Mesothelial cell of epicardium (in vitro differentiated cells): ENCODE measurements at regions not wholly inside any gene's neighbourhood (a gene's known extent, or its start where the extent isn't known, plus 50 kb on each side); places are given as distances from the start of the nearest gene placed in this dataset.

ENCODE experiments used
- DNase-seq, 2 experiments: peaks; one replicate each; pipeline ENCODE4 v3.0.0; 2021; ENCODE audit warnings: low spot score in 2 of 2; ENCODE audit not compliant: unreplicated experiment in 2 of 2
- H3K27ac Mint-ChIP-seq: 2 replicates; pipeline ENCODE4 v1.8.0; 2021; ENCODE audit warnings: mixed read lengths
- H3K27me3 Mint-ChIP-seq: 2 replicates; pipeline ENCODE4 v1.8.0; 2021; ENCODE audit warnings: low read depth, mixed read lengths
- H3K36me3 Mint-ChIP-seq: 2 replicates; pipeline ENCODE4 v1.8.0; 2021; ENCODE audit warnings: mixed read lengths
- H3K4me1 Mint-ChIP-seq: 2 replicates; pipeline ENCODE4 v1.8.0; 2021; ENCODE audit warnings: mixed read lengths
- H3K4me3 Mint-ChIP-seq: 2 replicates; pipeline ENCODE4 v1.8.0; 2021; ENCODE audit warnings: mild to moderate bottlenecking, moderate library complexity, mixed read lengths
- H3K9me3 Mint-ChIP-seq: 2 replicates; pipeline ENCODE4 v1.8.0; 2021; ENCODE audit warnings: mixed read lengths
- CTCF ChIP-seq: fragments of 200-600 bp; sonication (generic); IDR thresholded peaks from one replicate; pipeline ENCODE4 v1.5.0; 2021; ENCODE audit warnings: antibody characterized with exemption; ENCODE audit not compliant: unreplicated experiment

- H3K4me1 Mint-ChIP-seq: peaks cover 3% of the 10 kb centered on the region
- no peaks in the 10 kb centered on the region for H3K9me3 Mint-ChIP-seq
- no peak for TF ChIP-seq CTCF
- no peaks in the 10 kb centered on the region for H3K36me3 Mint-ChIP-seq
- DNase-seq: no peak
- peak overlapping the region; percentile 6 for H3K27ac Mint-ChIP-seq
- no peak overlapping the region for H3K4me3 Mint-ChIP-seq
- no peaks in the 10 kb centered on the region for H3K27me3 Mint-ChIP-seq
Observed at GRCh38 chr14:101335061-101335661, 226.1 kb upstream of the DIO3 start.

DNA sequence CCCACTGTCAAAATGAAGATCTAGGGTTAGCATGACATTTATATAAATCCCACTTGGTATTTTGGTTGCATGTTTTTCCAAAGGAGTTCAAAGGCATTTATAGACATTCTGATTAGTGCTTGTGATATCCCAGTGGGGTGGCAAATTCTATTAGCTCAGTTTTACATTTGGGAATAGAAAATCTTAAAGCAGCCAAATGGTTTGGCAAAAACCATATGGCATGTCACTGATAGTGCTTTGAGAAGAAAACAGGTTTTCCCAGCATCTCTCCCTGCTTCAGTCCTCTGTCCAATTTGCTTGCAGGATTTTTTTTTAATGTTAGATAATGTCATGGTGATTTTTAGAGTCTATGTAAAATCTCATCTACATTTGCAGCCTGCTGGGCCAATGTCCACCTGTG is 225.1 kb upstream of the DIO3 start:
- no peaks in the 10 kb centered on the region for H3K36me3 Mint-ChIP-seq
- DNase-seq: no peak
- no peak overlapping the region for H3K4me3 Mint-ChIP-seq
- peaks cover 3% of the 10 kb centered on the region for H3K4me1 Mint-ChIP-seq
- H3K9me3 Mint-ChIP-seq: no peaks in the 10 kb centered on the region
- no peaks in the 10 kb centered on the region for H3K27me3 Mint-ChIP-seq
- TF ChIP-seq CTCF: no peak
- H3K27ac Mint-ChIP-seq: no peak overlapping the region

DNA sequence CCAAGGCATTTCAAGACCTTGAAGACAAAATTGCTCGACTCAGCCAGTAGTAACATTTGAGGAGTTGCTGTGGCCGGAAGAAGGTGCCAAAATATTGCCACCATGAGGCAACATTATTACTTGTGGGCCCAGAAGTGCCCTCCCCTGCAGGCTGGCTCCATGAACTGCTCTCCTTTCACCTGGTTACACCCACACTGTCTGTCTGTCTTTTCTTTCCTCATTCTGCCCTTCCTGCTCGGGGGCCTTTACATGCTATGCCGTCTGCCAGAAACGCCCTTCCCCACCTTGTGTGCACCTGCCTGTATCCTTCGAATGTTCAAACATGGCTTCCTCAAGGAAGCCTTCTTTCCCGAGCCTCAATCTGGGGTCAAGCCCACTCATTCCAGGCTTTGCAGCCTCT is 224.2 kb upstream of the DIO3 start:
- DNase-seq: no peak
- Mint-ChIP-seq H3K36me3 (no peaks in the 10 kb centered on the region), H3K4me3 (no peak overlapping the region), H3K9me3 (no peaks in the 10 kb centered on the region), H3K27ac (no peak overlapping the region), H3K27me3 (no peaks in the 10 kb centered on the region), H3K4me1 (peaks cover 3% of the 10 kb centered on the region)
- no peak for TF ChIP-seq CTCF

DNA sequence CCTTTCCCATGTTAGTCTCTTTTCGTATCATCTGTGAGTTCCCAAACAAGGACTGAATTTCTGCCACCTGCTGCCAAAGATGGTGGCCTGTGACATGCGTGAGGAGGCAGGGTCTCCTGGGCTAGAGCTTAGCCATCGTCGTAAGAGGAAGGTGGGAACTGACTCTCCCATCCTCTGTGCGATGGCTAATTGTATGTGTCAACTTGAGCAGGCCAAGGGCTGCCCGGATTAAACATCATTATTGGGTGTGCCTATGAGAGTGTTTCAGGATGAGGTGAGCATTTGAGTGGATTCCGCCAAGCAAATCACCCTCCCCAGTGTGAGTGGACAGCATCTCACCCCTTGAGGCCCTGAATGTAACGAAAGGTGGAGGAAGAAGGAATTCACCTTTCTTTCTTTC is 220.7 kb upstream of the DIO3 start:
- Mint-ChIP-seq H3K4me3 (no peak overlapping the region), H3K36me3 (no peaks in the 10 kb centered on the region), H3K4me1 (no peaks in the 10 kb centered on the region), H3K27me3 (no peaks in the 10 kb centered on the region), H3K27ac (no peak overlapping the region), H3K9me3 (peaks cover 26% of the 10 kb centered on the region)
- no peak for TF ChIP-seq CTCF
- DNase-seq: no peak

- Mint-ChIP-seq H3K27ac (no peak overlapping the region), H3K4me3 (no peak overlapping the region), H3K4me1 (peaks cover 2% of the 10 kb centered on the region), H3K9me3 (peaks cover 30% of the 10 kb centered on the region), H3K27me3 (no peaks in the 10 kb centered on the region), H3K36me3 (no peaks in the 10 kb centered on the region)
- DNase-seq: no peak
- no peak for TF ChIP-seq CTCF
Observed at GRCh38 chr14:101347893-101348777, 213.2 kb upstream of the DIO3 start.
